Prostate gland (tissue), 2 donors: ENCODE measurements at regions not wholly inside any gene's neighbourhood (a gene's known extent, or its start where the extent isn't known, plus 50 kb on each side); places are given as distances from the start of the nearest gene placed in this dataset.

Experiments
- DNase-seq: peaks from one replicate; pipeline ENCODE4 v3.0.0-alpha.2; 2019; ENCODE audit warnings: low spot score
- H3K27ac ChIP-seq, 2 donors: fragments of 200-600 bp; sonication (generic); 2 replicates each; pipeline ENCODE4 v1.5.1; 2017 to 2019
- H3K27me3 ChIP-seq: fragments of 200-600 bp; sonication (generic); replicated peaks from 2 replicates; pipeline ENCODE4 v1.5.1; 2019; ENCODE audit not compliant: insufficient read depth
- H3K36me3 ChIP-seq, 2 donors: fragments of 200-600 bp; sonication (generic); 1 replicate in 1 of 2; 2 replicates in 1 of 2; pipeline versions ENCODE4 v1.5.1 to v1.8.1; 2017 to 2019
- H3K4me1 ChIP-seq: fragments of 200-600 bp; sonication (generic); replicated peaks from 2 replicates; pipeline ENCODE4 v1.5.1; 2019
- H3K4me3 ChIP-seq, 2 donors: fragments of 200-600 bp; sonication (generic); 2 replicates each; pipeline ENCODE4 v1.5.1; 2017 to 2019
- H3K9me3 ChIP-seq: fragments of 200-600 bp; sonication (generic); 2 replicates; pipeline ENCODE4 v1.5.1; 2017
- POLR2A ChIP-seq: fragments of 450-650 bp; IDR thresholded peaks from one replicate; pipeline ENCODE4 v1.6.1; 2016; ENCODE audit warnings: antibody characterized with exemption, mild to moderate bottlenecking
- POLR2AphosphoS5 ChIP-seq: sonication (generic); formaldehyde crosslinking; IDR thresholded peaks from one replicate; pipeline ENCODE4 v1.6.1; 2017; ENCODE audit warnings: antibody characterized with exemption
- WGBS: methylation state at CpG from one replicate; pipeline ENCODE4 v1.1.5; 2018; 5-methylcytosine and 5-hydroxymethylcytosine counted together
- intact Hi-C: fragments of 100-400 bp; cut with DNase I; formaldehyde crosslinking; loops from one replicate; pipeline ENCODE4 v1.14.2; 2022
- TF ChIP-seq, protein P1 (sequence below), 4 experiments: fragments of 200-600 bp in 2 of 4; fragments of 450-650 bp in 2 of 4; sonication (generic) in 2 of 4; IDR thresholded peaks; 1 replicate in 3 of 4; 2 replicates in 1 of 4; pipeline ENCODE4 v1.5.1; 2016 to 2019; ENCODE audit warnings: antibody characterized with exemption in 4 of 4, mild to moderate bottlenecking in 2 of 4, moderate library complexity in 2 of 4

DNA sequence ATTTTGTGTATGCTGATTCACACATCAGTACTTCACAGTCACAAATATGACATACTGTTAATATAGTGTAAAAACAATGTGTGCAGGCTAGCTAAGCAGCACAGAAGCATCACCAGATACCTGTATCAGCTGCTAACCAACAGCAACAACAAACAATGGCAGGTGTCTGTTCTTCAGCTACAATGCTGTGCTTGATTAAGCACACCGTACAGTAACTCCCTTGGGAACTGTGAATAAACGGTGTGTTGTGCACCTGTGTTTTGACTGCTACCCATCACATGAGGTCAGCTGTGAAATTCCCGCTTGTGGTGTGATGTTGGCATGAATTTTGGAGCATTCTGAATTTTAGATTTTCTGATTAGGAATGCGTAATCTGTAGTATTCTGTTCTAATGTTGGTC is 379.7 kb upstream of the FAT1 start:
- no peak for DNase-seq
- H3K9me3 ChIP-seq: no peaks in the 10 kb centered on the region
- H3K4me1 ChIP-seq: no peaks in the 10 kb centered on the region
- H3K4me3 ChIP-seq: no peak overlapping the region
- no peaks in the 10 kb centered on the region for H3K27me3 ChIP-seq
- no peak overlapping the region for H3K27ac ChIP-seq
- TF ChIP-seq POLR2A (no peak), POLR2AphosphoS5 (no peak)
- TF ChIP-seq, protein P1, sequence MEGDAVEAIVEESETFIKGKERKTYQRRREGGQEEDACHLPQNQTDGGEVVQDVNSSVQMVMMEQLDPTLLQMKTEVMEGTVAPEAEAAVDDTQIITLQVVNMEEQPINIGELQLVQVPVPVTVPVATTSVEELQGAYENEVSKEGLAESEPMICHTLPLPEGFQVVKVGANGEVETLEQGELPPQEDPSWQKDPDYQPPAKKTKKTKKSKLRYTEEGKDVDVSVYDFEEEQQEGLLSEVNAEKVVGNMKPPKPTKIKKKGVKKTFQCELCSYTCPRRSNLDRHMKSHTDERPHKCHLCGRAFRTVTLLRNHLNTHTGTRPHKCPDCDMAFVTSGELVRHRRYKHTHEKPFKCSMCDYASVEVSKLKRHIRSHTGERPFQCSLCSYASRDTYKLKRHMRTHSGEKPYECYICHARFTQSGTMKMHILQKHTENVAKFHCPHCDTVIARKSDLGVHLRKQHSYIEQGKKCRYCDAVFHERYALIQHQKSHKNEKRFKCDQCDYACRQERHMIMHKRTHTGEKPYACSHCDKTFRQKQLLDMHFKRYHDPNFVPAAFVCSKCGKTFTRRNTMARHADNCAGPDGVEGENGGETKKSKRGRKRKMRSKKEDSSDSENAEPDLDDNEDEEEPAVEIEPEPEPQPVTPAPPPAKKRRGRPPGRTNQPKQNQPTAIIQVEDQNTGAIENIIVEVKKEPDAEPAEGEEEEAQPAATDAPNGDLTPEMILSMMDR (IDR thresholded peaks at IDR 0.05): no peak
- intact Hi-C loops: no loop called here
- H3K36me3 ChIP-seq: no peaks in the 10 kb centered on the region
- WGBS: 96% methylated on average over 4 of the region's 4 CpGs

DNA sequence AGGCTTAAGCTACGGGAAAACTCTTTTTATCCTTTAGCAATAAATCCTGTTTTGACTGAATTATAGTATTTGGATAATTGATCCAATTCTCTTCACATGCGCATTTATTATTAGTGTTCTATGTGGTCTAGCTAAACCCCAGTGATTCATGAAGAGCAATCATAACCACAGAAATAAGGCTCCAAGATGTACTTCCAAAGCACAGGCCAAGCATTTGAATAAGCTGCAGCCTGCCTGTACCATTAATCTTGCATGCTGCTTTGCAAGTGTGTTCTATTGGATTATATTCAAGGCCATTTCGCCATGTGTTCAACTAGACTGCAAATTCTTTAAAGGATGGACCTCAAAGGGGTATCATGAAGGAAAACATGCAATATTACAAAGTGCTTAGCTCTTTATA is 385.2 kb upstream of the FAT1 start:
- Histone ChIP-seq H3K27me3 (no peaks in the 10 kb centered on the region), H3K4me1 (no peaks in the 10 kb centered on the region), H3K36me3 (no peaks in the 10 kb centered on the region), H3K27ac (no peak overlapping the region), H3K4me3 (no peak overlapping the region), H3K9me3 (no peaks in the 10 kb centered on the region)
- no peak for DNase-seq
- TF ChIP-seq POLR2A (no peak), POLR2AphosphoS5 (no peak)
- TF ChIP-seq, protein P1 (IDR thresholded peaks at IDR 0.05): no peak
- intact Hi-C loops: no loop called here
- WGBS: 90% methylated on average over 3 of the region's 3 CpGs

DNA sequence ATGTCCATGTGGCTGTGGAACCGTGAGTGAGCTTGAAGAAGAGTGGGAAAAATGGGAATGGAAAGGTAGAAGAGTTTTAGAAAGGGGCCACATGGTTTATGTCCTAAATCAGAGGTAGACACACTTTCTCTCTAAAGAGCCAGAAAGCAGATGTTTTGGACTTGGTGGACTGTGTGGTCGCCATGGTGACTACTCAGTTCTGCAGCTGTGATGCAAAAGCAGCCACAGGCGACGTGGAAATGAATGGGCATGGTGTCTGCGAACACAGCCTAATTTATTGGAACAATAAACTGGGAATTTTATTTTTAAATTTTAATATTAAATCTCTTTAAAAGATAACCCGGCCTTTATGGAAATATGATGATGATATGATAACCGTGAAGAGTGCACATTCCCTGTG is 386.0 kb upstream of the FAT1 start:
- TF ChIP-seq, protein P1 (IDR thresholded peaks at IDR 0.05): no peak
- no peak for TF ChIP-seq POLR2A
- TF ChIP-seq POLR2AphosphoS5: no peak
- whole genome bisulfite sequencing: 73% methylated on average over 7 of the region's 7 CpGs
- intact Hi-C loops: no loop called here
- Histone ChIP-seq H3K9me3 (no peaks in the 10 kb centered on the region), H3K27me3 (no peaks in the 10 kb centered on the region), H3K4me1 (no peaks in the 10 kb centered on the region), H3K36me3 (no peaks in the 10 kb centered on the region), H3K4me3 (no peak overlapping the region), H3K27ac (no peak overlapping the region)
- DNase-seq: no peak

DNA sequence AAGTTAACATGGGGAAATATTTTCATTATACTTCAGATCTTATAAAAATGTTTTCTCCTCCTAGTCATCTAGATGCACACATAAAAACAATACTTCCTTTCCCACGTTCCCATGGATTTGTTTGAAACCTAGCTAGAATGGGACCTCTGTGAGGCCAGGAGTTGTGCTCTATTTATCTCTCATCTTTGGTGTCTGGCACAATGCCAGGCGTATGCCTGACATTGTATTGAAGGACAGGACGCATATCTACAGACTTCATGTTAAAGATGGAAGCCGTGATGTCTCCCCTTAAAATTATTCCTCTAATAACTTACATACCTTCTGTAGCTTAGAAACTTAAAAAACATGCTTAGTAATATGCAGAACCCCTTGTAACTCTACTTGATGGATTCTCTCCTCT is 394.5 kb upstream of the FAT1 start:
- Histone ChIP-seq H3K4me3 (no peak overlapping the region), H3K27me3 (no peaks in the 10 kb centered on the region), H3K36me3 (no peaks in the 10 kb centered on the region), H3K27ac (no peak overlapping the region), H3K4me1 (no peaks in the 10 kb centered on the region), H3K9me3 (no peaks in the 10 kb centered on the region)
- TF ChIP-seq POLR2AphosphoS5: no peak
- no peak for TF ChIP-seq POLR2A
- TF ChIP-seq, protein P1 (IDR thresholded peaks at IDR 0.05): no peak
- intact Hi-C loops: no loop called here
- WGBS: 87% methylated on average over 4 of the region's 4 CpGs
- DNase-seq: no peak

DNA sequence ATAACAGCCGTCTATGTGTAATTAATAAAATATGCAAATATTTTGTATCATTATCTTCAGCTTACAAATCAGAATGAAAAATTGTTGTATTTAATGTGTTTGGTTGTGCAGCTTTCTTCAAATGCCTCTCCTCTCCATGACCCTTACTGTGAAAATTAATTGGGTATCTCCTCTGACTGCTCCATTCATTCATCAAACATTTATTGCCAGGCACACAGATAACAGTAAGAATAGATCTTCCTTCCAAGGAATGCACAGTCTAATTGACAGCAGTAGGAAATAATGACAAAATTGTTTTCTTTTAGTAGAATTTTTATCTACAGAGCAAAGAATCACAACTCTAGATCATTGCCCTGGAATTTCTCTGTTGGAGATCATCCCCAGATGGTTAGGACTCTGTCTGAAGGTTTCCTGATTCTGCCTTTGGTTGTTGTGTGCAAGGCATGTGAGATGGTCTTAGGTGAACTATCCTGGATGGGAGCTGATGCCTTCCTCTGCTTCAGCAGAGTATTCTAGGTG is 395.0 kb upstream of the FAT1 start:
- DNase-seq: no peak
- Histone ChIP-seq H3K4me1 (no peaks in the 10 kb centered on the region), H3K27ac (no peak overlapping the region), H3K36me3 (no peaks in the 10 kb centered on the region), H3K4me3 (no peak overlapping the region), H3K9me3 (no peaks in the 10 kb centered on the region), H3K27me3 (no peaks in the 10 kb centered on the region)
- intact Hi-C loops: no loop called here
- WGBS: 85% methylated on average over 1 of the region's 1 CpG
- TF ChIP-seq POLR2A (no peak), POLR2AphosphoS5 (no peak)
- TF ChIP-seq, protein P1 (IDR thresholded peaks at IDR 0.05): no peak
